Trophoblast cell (in vitro differentiated cells and primary cell): ENCODE measurements at regions not wholly inside any gene's neighbourhood (a gene's known extent, or its start where the extent isn't known, plus 50 kb on each side); places are given as distances from the start of the nearest gene placed in this dataset.

Source experiments
- DNase-seq, 2 donors: peaks; one replicate each; pipeline ENCODE4 v3.0.0-alpha.2; 2016
- H2AFZ ChIP-seq: 2 replicates; pipeline ENCODE4 v1.6.1; 2013; ENCODE audit warnings: low read length, moderate library complexity, mild to moderate bottlenecking; ENCODE audit not compliant: insufficient read depth, poor library complexity
- H2AK5ac ChIP-seq: 2 replicates; pipeline ENCODE4 v1.6.1; 2013; ENCODE audit warnings: mild to moderate bottlenecking, low read length
- H2BK120ac ChIP-seq: 2 replicates; pipeline ENCODE4 v1.6.1; 2013; ENCODE audit warnings: low read length, mild to moderate bottlenecking, moderate library complexity; ENCODE audit not compliant: insufficient read depth, poor library complexity
- H2BK12ac ChIP-seq: 2 replicates; pipeline ENCODE4 v1.6.1; 2013; ENCODE audit warnings: mild to moderate bottlenecking, low read length, moderate library complexity
- H2BK5ac ChIP-seq: 2 replicates; pipeline ENCODE4 v1.6.1; 2013; ENCODE audit warnings: low read length, low read depth, moderate library complexity, mild to moderate bottlenecking; ENCODE audit not compliant: poor library complexity
- H3K14ac ChIP-seq: 2 replicates; pipeline ENCODE4 v1.6.1; 2013; ENCODE audit warnings: mild to moderate bottlenecking, low read length
- H3K18ac ChIP-seq: 2 replicates; pipeline ENCODE4 v1.6.1; 2013; ENCODE audit warnings: mild to moderate bottlenecking, low read length
- H3K23ac ChIP-seq: 2 replicates; pipeline ENCODE4 v1.6.1; 2013; ENCODE audit warnings: low read length
- H3K27ac ChIP-seq: 2 replicates; pipeline ENCODE4 v1.5.1; 2013; ENCODE audit warnings: low read depth, mild to moderate bottlenecking, inconsistent platforms, low read length, moderate library complexity
- H3K27me3 ChIP-seq: 2 replicates; pipeline ENCODE4 v1.6.1; 2013; ENCODE audit warnings: inconsistent platforms, mild to moderate bottlenecking, low read length, moderate library complexity; ENCODE audit not compliant: insufficient read depth
- H3K36me3 ChIP-seq, 2 experiments: 1 replicate in 1 of 2; 2 replicates in 1 of 2; pipeline ENCODE4 v1.6.1; 2013; ENCODE audit warnings: low read length in 2 of 2, mild to moderate bottlenecking in 2 of 2, moderate library complexity in 1 of 2; ENCODE audit not compliant: insufficient read depth in 2 of 2, control insufficient read depth in 1 of 2
- H3K4ac ChIP-seq: 2 replicates; pipeline ENCODE4 v1.6.1; 2013; ENCODE audit warnings: low read depth, mild to moderate bottlenecking, low read length, moderate library complexity
- H3K4me1 ChIP-seq, 2 experiments: 1 replicate in 1 of 2; 2 replicates in 1 of 2; pipeline ENCODE4 v1.6.1; 2013; ENCODE audit warnings: low read length in 2 of 2, mild to moderate bottlenecking in 2 of 2, moderate library complexity in 1 of 2; ENCODE audit not compliant: insufficient read depth in 2 of 2, control insufficient read depth in 1 of 2
- H3K4me2 ChIP-seq: 2 replicates; pipeline ENCODE4 v1.6.1; 2013; ENCODE audit warnings: inconsistent platforms, mild to moderate bottlenecking, low read length, moderate library complexity
- H3K4me3 ChIP-seq: 2 replicates; pipeline ENCODE4 v1.5.1; 2013; ENCODE audit warnings: mild to moderate bottlenecking, low read depth, low read length, inconsistent platforms
- H3K79me1 ChIP-seq: one replicate; pipeline ENCODE4 v1.6.1; 2013; ENCODE audit warnings: low read length
- H3K79me2 ChIP-seq: 2 replicates; pipeline ENCODE4 v1.6.1; 2013; ENCODE audit warnings: low read length, mild to moderate bottlenecking; ENCODE audit not compliant: control insufficient read depth, insufficient read depth, poor library complexity
- H3K9ac ChIP-seq: 2 replicates; pipeline ENCODE4 v1.6.1; 2013; ENCODE audit warnings: mild to moderate bottlenecking, low read length
- H3K9me3 ChIP-seq: 2 replicates; pipeline ENCODE4 v1.6.1; 2013; ENCODE audit warnings: low read depth, mild to moderate bottlenecking, control low read depth, inconsistent platforms, low read length; ENCODE audit not compliant: insufficient read depth
- H4K12ac ChIP-seq: 2 replicates; pipeline ENCODE4 v1.6.1; 2013; ENCODE audit warnings: low read depth, mild to moderate bottlenecking, low read length, moderate library complexity
- H4K8ac ChIP-seq: 2 replicates; pipeline ENCODE4 v1.6.1; 2013; ENCODE audit warnings: low read depth, mild to moderate bottlenecking, low read length, moderate library complexity
- H4K91ac ChIP-seq: one replicate; pipeline ENCODE4 v1.6.1; 2013; ENCODE audit warnings: low read depth, mild to moderate bottlenecking, low read length, moderate library complexity
- WGBS: extraction: QIAGEN DNeasy Blood & Tissue Kit; methylation state at CpG from one replicate; pipeline ENCODE4 v1.1.7; 2013; ENCODE audit warnings: missing lambda C conversion rate; ENCODE audit not compliant: insufficient read length, insufficient coverage; ENCODE audit errors: extremely low coverage; 5-methylcytosine and 5-hydroxymethylcytosine counted together

DNA sequence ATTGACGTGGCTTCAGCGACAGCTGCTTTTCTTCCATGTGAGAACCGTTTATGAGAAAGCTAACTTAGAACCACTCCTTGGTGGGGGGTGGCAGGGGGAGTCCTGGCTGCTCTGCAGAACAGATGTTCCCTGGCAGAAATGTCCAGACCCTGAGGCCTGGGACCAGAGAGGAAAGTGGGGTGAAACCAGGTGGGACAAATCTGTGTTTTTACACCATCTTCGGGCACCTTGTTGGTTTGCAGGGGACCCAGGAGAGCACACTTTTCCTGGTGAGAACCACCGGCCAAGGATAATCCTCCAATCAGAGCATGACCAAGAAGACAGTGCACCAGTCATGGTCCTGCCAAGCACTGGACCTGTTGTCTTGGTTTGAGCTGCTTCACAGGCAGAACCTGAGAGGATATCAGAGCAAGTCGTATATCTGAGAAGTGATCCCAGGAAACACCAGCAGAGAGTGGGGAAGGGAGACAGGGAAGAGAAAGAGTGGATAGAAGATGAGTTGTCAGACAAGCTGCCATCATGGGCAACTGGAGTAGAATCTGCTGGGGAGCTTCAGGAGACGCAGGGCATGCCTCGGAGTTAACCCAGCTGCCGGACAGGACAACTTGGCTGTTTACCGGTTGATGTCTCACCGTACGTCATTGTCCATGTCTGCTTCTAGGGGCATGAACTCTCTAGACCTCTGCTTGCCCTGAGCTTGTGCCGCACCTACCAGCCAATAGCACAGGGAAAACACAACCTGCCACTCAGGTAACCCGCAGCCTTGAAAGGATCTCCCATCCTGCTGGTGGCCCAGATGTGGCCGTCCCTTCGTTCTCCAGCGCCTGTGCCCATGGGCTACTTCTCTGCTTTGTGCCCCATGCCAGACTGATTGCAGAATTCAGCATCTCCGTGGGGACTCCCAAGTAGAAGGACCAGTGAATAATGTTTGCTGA lies 178.4 kb upstream of the MVB12B start:
- H3K27me3 ChIP-seq: no peaks in the 10 kb centered on the region
- H3K4me1 ChIP-seq: peaks cover 0 to 4% of the 10 kb centered on the region in 2 experiments
- H2AFZ ChIP-seq: no peak overlapping the region
- no peaks in the 10 kb centered on the region for H3K9me3 ChIP-seq
- H3K4me2 ChIP-seq: no peak overlapping the region
- no CpG with 5 or more reads among the region's 18 CpGs for whole genome bisulfite sequencing
- no peaks in the 10 kb centered on the region for H3K79me2 ChIP-seq
- H3K27ac ChIP-seq: no peak overlapping the region
- H4K12ac ChIP-seq: no peak overlapping the region
- no peak overlapping the region for H4K8ac ChIP-seq
- no peaks in the 10 kb centered on the region for H3K79me1 ChIP-seq
- no peaks in the 10 kb centered on the region for H3K36me3 ChIP-seq
- H3K4me3 ChIP-seq: no peak overlapping the region
- H2BK5ac ChIP-seq: no peak overlapping the region
- no peak overlapping the region for H2BK12ac ChIP-seq
- no peak overlapping the region for H3K9ac ChIP-seq
- H3K14ac ChIP-seq: no peak overlapping the region
- no peak overlapping the region for H2AK5ac ChIP-seq
- H3K18ac ChIP-seq: no peak overlapping the region
- H4K91ac ChIP-seq: no peak overlapping the region
- no peak overlapping the region for H2BK120ac ChIP-seq
- H3K4ac ChIP-seq: no peak overlapping the region
- no peak for DNase-seq
- no peak overlapping the region for H3K23ac ChIP-seq

DNA sequence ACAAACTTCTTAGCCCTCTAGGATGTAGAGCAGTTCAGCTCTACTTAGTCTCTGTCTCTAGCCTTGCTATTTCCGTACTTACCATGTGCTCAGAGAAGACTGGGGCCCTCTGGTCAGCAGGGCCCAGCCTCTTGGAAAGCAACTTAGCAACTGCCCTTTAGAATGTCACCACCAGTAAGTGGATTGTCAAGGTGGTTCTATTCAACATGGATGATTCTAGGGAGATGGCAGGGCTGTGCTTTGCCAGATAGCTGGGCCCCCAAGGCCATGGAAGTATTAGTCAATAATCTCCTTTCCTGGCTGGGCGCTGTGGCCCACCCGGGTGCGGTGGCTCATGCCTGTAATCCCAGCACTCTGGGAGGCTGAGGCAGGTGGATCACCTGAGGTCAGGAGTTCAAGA lies 177.6 kb upstream of the MVB12B start:
- no peak overlapping the region for H2BK12ac ChIP-seq
- H3K4me1 ChIP-seq: peaks cover 0 to 4% of the 10 kb centered on the region in 2 experiments
- no peak overlapping the region for H3K18ac ChIP-seq
- no peak overlapping the region for H4K8ac ChIP-seq
- DNase-seq: no peak
- H3K14ac ChIP-seq: no peak overlapping the region
- no peak overlapping the region for H4K91ac ChIP-seq
- no peaks in the 10 kb centered on the region for H3K27me3 ChIP-seq
- H3K4me3 ChIP-seq: no peak overlapping the region
- no peak overlapping the region for H2BK5ac ChIP-seq
- no CpG with 5 or more reads among the region's 4 CpGs for WGBS
- no peak overlapping the region for H3K4me2 ChIP-seq
- no peaks in the 10 kb centered on the region for H3K36me3 ChIP-seq
- H3K4ac ChIP-seq: no peak overlapping the region
- no peak overlapping the region for H4K12ac ChIP-seq
- no peak overlapping the region for H3K27ac ChIP-seq
- no peak overlapping the region for H3K23ac ChIP-seq
- no peak overlapping the region for H2AFZ ChIP-seq
- no peaks in the 10 kb centered on the region for H3K9me3 ChIP-seq
- H2BK120ac ChIP-seq: no peak overlapping the region
- no peaks in the 10 kb centered on the region for H3K79me1 ChIP-seq
- no peak overlapping the region for H3K9ac ChIP-seq
- H2AK5ac ChIP-seq: no peak overlapping the region
- H3K79me2 ChIP-seq: no peaks in the 10 kb centered on the region

GRCh38 chr9:126149661-126150060 lies 177.0 kb upstream of the MVB12B start:
- no peak overlapping the region for H3K27ac ChIP-seq
- no peak overlapping the region for H3K18ac ChIP-seq
- H4K91ac ChIP-seq: no peak overlapping the region
- no peak overlapping the region for H3K9ac ChIP-seq
- no peak overlapping the region for H3K4ac ChIP-seq
- no peak overlapping the region for H2AFZ ChIP-seq
- no peaks in the 10 kb centered on the region for H3K36me3 ChIP-seq
- H3K79me2 ChIP-seq: no peaks in the 10 kb centered on the region
- H3K4me1 ChIP-seq: peaks cover 0 to 4% of the 10 kb centered on the region in 2 experiments
- no peaks in the 10 kb centered on the region for H3K79me1 ChIP-seq
- no peaks in the 10 kb centered on the region for H3K27me3 ChIP-seq
- no peak overlapping the region for H2BK120ac ChIP-seq
- no peak overlapping the region for H2AK5ac ChIP-seq
- no peak overlapping the region for H3K14ac ChIP-seq
- no peak overlapping the region for H4K12ac ChIP-seq
- H2BK5ac ChIP-seq: no peak overlapping the region
- no peak overlapping the region for H3K4me3 ChIP-seq
- no CpG with 5 or more reads among the region's 2 CpGs for WGBS
- H2BK12ac ChIP-seq: no peak overlapping the region
- no peak overlapping the region for H4K8ac ChIP-seq
- H3K23ac ChIP-seq: no peak overlapping the region
- DNase-seq: no peak
- no peak overlapping the region for H3K4me2 ChIP-seq
- H3K9me3 ChIP-seq: no peaks in the 10 kb centered on the region

DNA sequence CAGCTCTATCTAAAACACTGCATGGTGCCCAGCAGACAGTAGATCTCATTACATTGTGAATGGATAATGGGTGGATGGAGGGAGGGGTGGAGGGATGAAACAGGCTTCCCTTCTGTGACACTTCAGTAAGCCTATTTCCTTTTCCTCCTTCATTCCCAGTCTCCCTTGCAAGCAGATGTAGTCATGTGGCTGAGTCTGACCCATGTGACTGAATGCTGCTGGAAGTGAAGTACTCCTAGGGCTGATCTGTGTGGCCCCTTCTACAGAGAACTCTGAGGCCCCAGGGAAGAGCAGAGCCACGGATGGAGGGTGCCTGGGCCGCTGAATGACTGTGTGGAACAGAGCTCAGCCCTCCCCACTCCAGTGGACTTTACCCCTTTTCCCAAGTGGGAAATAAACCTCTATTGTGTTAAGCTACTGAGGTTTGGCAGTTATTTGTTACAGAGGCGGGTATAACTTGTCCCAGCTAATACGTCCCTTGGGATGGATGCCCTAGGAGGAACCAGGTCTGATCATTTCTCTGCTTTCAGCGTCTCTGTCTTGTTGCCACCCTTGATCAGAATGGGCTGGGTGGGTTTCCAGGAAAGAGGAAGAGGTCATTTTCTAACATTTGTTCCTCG lies 176.1 kb upstream of the MVB12B start:
- no peak overlapping the region for H2AK5ac ChIP-seq
- H2AFZ ChIP-seq: no peak overlapping the region
- H2BK12ac ChIP-seq: no peak overlapping the region
- peaks cover 0 to 4% of the 10 kb centered on the region in 2 experiments for H3K4me1 ChIP-seq
- H3K14ac ChIP-seq: no peak overlapping the region
- H4K8ac ChIP-seq: no peak overlapping the region
- no peak overlapping the region for H2BK120ac ChIP-seq
- H3K4ac ChIP-seq: no peak overlapping the region
- no peaks in the 10 kb centered on the region for H3K27me3 ChIP-seq
- WGBS: no CpG with 5 or more reads among the region's 6 CpGs
- no peaks in the 10 kb centered on the region for H3K79me2 ChIP-seq
- H3K23ac ChIP-seq: no peak overlapping the region
- no peak overlapping the region for H2BK5ac ChIP-seq
- no peak overlapping the region for H3K4me3 ChIP-seq
- no peak overlapping the region for H3K18ac ChIP-seq
- H3K9me3 ChIP-seq: no peaks in the 10 kb centered on the region
- H3K9ac ChIP-seq: no peak overlapping the region
- H3K36me3 ChIP-seq: no peaks in the 10 kb centered on the region
- H3K79me1 ChIP-seq: no peaks in the 10 kb centered on the region
- no peak overlapping the region for H3K4me2 ChIP-seq
- no peak for DNase-seq
- H4K91ac ChIP-seq: no peak overlapping the region
- no peak overlapping the region for H3K27ac ChIP-seq
- no peak overlapping the region for H4K12ac ChIP-seq
